ENCODE measurements at regions not wholly inside any gene's neighbourhood (a gene's known extent, or its start where the extent isn't known, plus 50 kb on each side); places are given as distances from the start of the nearest gene placed in this dataset.
"Not testable (repeated sequence)": the region's sequence is repeated elsewhere in the genome, so short reads cannot be mapped to it uniquely, and the experiment has no call there.

GRCh38 chr4:134879019-134879418, 677.4 kb upstream of the PABPC4L start:
- no peak for DNase-seq

GRCh38 chr4:134867027-134867426, 665.4 kb upstream of the PABPC4L start:
- DNase-seq, result no peak

- DNase-seq, result no peak
Observed at GRCh38 chr4:134865675-134866074, 664.1 kb upstream of the PABPC4L start.

GRCh38 chr4:134862116-134862515, 660.5 kb upstream of the PABPC4L start:
- no peak for DNase-seq

- no peak for DNase-seq
Observed at GRCh38 chr4:134848681-134849080, 647.1 kb upstream of the PABPC4L start.

GRCh38 chr4:134830741-134831140, 629.2 kb upstream of the PABPC4L start:
- DNase-seq, result not testable (repeated sequence)

GRCh38 chr4:134812611-134813010, 611.0 kb upstream of the PABPC4L start:
- no peak for DNase-seq

GRCh38 chr4:134807231-134807745, 605.7 kb upstream of the PABPC4L start:
- DNase-seq, result no peak

- DNase-seq, result no peak
Observed at GRCh38 chr4:134798573-134798972, 597.0 kb upstream of the PABPC4L start.

GRCh38 chr4:134787315-134787714, 585.7 kb upstream of the PABPC4L start:
- no peak for DNase-seq

GRCh38 chr4:134780244-134780643, 578.7 kb upstream of the PABPC4L start:
- no peak for DNase-seq

- no peak for DNase-seq
Observed at GRCh38 chr4:134777606-134778005, 576.0 kb upstream of the PABPC4L start.

GRCh38 chr4:134773497-134774000, 572.0 kb upstream of the PABPC4L start:
- no peak for DNase-seq

- no peak for DNase-seq
Observed at GRCh38 chr4:134762053-134762452, 560.5 kb upstream of the PABPC4L start.

- DNase-seq, result no peak
Observed at GRCh38 chr4:134756421-134756820, 554.8 kb upstream of the PABPC4L start.

GRCh38 chr4:134754301-134755019, 552.9 kb upstream of the PABPC4L start:
- no peak for DNase-seq

- DNase-seq, result no peak
Observed at GRCh38 chr4:134753390-134753789, 551.8 kb upstream of the PABPC4L start.

- DNase-seq, result no peak
Observed at GRCh38 chr4:134747108-134747805, 545.7 kb upstream of the PABPC4L start.

GRCh38 chr4:134740290-134740689, 538.7 kb upstream of the PABPC4L start:
- no peak for DNase-seq

- DNase-seq, result no peak
Observed at GRCh38 chr4:134735901-134736300, 534.3 kb upstream of the PABPC4L start.

GRCh38 chr4:134727696-134728095, 526.1 kb upstream of the PABPC4L start:
- DNase-seq, result no peak

- no peak for DNase-seq
Observed at GRCh38 chr4:134722306-134722705, 520.7 kb upstream of the PABPC4L start.

GRCh38 chr4:134720030-134720429, 518.4 kb upstream of the PABPC4L start:
- no peak for DNase-seq
